ENCODE measurements at regions not wholly inside any gene's neighbourhood (a gene's known extent, or its start where the extent isn't known, plus 50 kb on each side); places are given as distances from the start of the nearest gene placed in this dataset.

DNA sequence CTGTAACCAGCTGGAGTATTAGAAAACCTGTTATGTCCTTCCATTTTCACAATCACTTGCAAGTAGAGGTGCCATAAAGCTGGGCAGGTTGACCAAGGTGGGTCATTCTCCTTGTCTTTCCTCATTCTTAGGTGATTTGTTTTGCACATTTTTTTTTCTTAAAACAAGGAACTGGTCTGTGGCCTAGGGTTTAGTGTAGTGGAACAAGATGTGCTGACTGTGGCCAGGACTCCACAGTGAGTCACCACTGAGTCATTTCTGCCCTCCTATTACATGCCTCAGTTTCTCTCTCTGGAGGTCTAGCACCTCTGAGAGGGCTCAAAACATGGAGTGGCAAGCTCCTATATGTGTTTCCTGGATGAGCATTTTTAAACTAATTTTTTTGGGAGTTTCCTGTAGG is 355.9 kb downstream of the GPM6A start:
- Histone ChIP-seq H3K4me1 (ENCODE audit: control insufficient read depth, insufficient read depth, low read length) (no peaks in the 10 kb centered on the region), H3K27ac (ENCODE audit: low read length) (no peak overlapping the region), H3K27me3 (ENCODE audit: control insufficient read depth, insufficient read depth, low read length) (no peaks in the 10 kb centered on the region), H3K4me3 (ENCODE audit: low read length) (no peak overlapping the region), H3K9me3 (ENCODE audit: control insufficient read depth, insufficient read depth, low read length) (no peaks in the 10 kb centered on the region), H3K36me3 (ENCODE audit: control insufficient read depth, insufficient read depth, low read length) (no peaks in the 10 kb centered on the region)
- intact Hi-C loops (cut with micrococcal nuclease), result no loop called here
- DNase-seq (no peak), ATAC-seq (no peak)
- H3K27me3 Mint-ChIP-seq (ENCODE audit: low read depth in 2 of 2), result no peaks in the 10 kb centered on the region
- H3K27ac Mint-ChIP-seq, result no peak overlapping the region
- no peak for TF ChIP-seq CTCF (IDR thresholded peaks at IDR 0.05)
- no peak overlapping the region for H3K4me3 Mint-ChIP-seq
- no peaks in the 10 kb centered on the region for H3K36me3 Mint-ChIP-seq
- peaks cover 11 to 22% of the 10 kb centered on the region in 2 donors for H3K9me3 Mint-ChIP-seq
- no peaks in the 10 kb centered on the region for H3K4me1 Mint-ChIP-seq

DNA sequence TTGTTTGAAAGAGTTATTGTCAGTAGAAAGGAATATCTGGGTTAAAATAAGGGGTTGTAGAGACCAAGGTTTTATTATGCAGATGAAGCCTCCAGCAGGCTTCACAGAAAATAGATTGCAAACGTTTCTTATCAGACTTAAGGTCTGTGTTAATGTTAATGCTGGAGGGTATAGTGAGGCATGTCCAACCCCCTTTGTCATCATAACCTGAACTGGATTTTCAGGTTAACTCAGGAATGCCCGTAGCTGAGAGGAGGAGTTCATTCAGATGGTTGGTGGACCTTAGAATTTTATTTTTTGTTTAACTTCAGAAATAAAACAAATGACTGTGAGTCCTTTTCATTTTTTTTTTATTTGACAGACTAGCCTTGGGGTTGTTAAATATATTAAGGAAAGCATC is 354.1 kb downstream of the GPM6A start:
- Histone ChIP-seq H3K4me1 (ENCODE audit: control insufficient read depth, insufficient read depth, low read length) (no peaks in the 10 kb centered on the region), H3K27me3 (ENCODE audit: control insufficient read depth, insufficient read depth, low read length) (no peaks in the 10 kb centered on the region), H3K4me3 (ENCODE audit: low read length) (no peak overlapping the region), H3K9me3 (ENCODE audit: control insufficient read depth, insufficient read depth, low read length) (no peaks in the 10 kb centered on the region), H3K27ac (ENCODE audit: low read length) (no peak overlapping the region), H3K36me3 (ENCODE audit: control insufficient read depth, insufficient read depth, low read length) (no peaks in the 10 kb centered on the region)
- H3K27me3 Mint-ChIP-seq (ENCODE audit: low read depth in 2 of 2), result no peaks in the 10 kb centered on the region
- no peak overlapping the region for H3K4me3 Mint-ChIP-seq
- H3K4me1 Mint-ChIP-seq, result no peaks in the 10 kb centered on the region
- TF ChIP-seq CTCF (IDR thresholded peaks at IDR 0.05), result no peak
- intact Hi-C loops (cut with micrococcal nuclease), result no loop called here
- ATAC-seq, result no peak
- H3K9me3 Mint-ChIP-seq, result peaks cover 9 to 16% of the 10 kb centered on the region in 2 donors
- H3K27ac Mint-ChIP-seq, result no peak overlapping the region
- WGBS (ENCODE audit: insufficient coverage), result 75% methylated on average over 2 of the region's 2 CpGs
- DNase-seq, result no peak
- no peaks in the 10 kb centered on the region for H3K36me3 Mint-ChIP-seq

DNA sequence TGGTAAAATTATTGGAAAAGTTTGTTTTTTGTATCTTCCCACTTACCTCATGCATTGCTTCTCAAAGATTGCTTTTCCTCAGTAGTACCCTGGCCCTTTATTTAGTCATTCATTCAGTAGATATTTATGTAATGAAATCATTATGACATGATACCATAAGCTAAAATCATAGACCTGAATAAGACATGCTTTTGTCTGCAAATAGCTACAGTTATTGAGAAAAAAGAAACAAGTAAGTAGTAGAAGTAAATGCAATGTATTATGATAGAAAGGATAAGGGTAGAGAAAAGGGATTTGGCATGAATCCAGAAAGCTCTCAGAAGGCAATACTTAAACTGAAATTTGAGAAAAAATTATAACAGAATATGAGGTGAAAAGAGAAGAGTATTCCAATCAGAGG is 352.5 kb downstream of the GPM6A start:
- Histone ChIP-seq H3K4me3 (ENCODE audit: low read length) (no peak overlapping the region), H3K36me3 (ENCODE audit: control insufficient read depth, insufficient read depth, low read length) (no peaks in the 10 kb centered on the region), H3K4me1 (ENCODE audit: control insufficient read depth, insufficient read depth, low read length) (no peaks in the 10 kb centered on the region), H3K9me3 (ENCODE audit: control insufficient read depth, insufficient read depth, low read length) (no peaks in the 10 kb centered on the region), H3K27ac (ENCODE audit: low read length) (no peak overlapping the region), H3K27me3 (ENCODE audit: control insufficient read depth, insufficient read depth, low read length) (no peaks in the 10 kb centered on the region)
- DNase-seq (no peak), ATAC-seq (no peak)
- peaks cover 5 to 12% of the 10 kb centered on the region in 2 donors for H3K9me3 Mint-ChIP-seq
- H3K4me1 Mint-ChIP-seq, result no peaks in the 10 kb centered on the region
- no peak overlapping the region for H3K4me3 Mint-ChIP-seq
- intact Hi-C loops (cut with micrococcal nuclease), result no loop called here
- no peak for TF ChIP-seq CTCF (IDR thresholded peaks at IDR 0.05)
- H3K27me3 Mint-ChIP-seq (ENCODE audit: low read depth in 2 of 2), result no peaks in the 10 kb centered on the region
- H3K27ac Mint-ChIP-seq, result no peak overlapping the region
- H3K36me3 Mint-ChIP-seq, result no peaks in the 10 kb centered on the region

GRCh38 chr4:175460414-175460813 is 351.6 kb downstream of the GPM6A start:
- no peak for ATAC-seq
- no peaks in the 10 kb centered on the region for H3K4me1 Mint-ChIP-seq
- no peaks in the 10 kb centered on the region for H3K27me3 ChIP-seq (ENCODE audit: control insufficient read depth, insufficient read depth, low read length)

More at GRCh38 chr4:175460414-175460813, 351.6 kb downstream of the GPM6A start:
- Histone ChIP-seq H3K27ac (ENCODE audit: low read length) (no peak overlapping the region), H3K9me3 (ENCODE audit: control insufficient read depth, insufficient read depth, low read length) (no peaks in the 10 kb centered on the region), H3K4me1 (ENCODE audit: control insufficient read depth, insufficient read depth, low read length) (no peaks in the 10 kb centered on the region), H3K36me3 (ENCODE audit: control insufficient read depth, insufficient read depth, low read length) (no peaks in the 10 kb centered on the region), H3K4me3 (ENCODE audit: low read length) (no peak overlapping the region)
- Mint-ChIP-seq H3K27me3 (ENCODE audit: low read depth in 2 of 2) (no peaks in the 10 kb centered on the region), H3K27ac (no peak overlapping the region), H3K4me3 (no peak overlapping the region), H3K9me3 (peaks cover 8 to 16% of the 10 kb centered on the region in 2 donors), H3K36me3 (no peaks in the 10 kb centered on the region)
- no peak for DNase-seq
- intact Hi-C loops (cut with micrococcal nuclease), result no loop called here
- 94% methylated on average over 2 of the region's 4 CpGs for WGBS (ENCODE audit: insufficient coverage)
- TF ChIP-seq CTCF (IDR thresholded peaks at IDR 0.05), result no peak

Data from natural killer cell (primary cell).